ENCODE measurements at regions not wholly inside any gene's neighbourhood (a gene's known extent, or its start where the extent isn't known, plus 50 kb on each side); places are given as distances from the start of the nearest gene placed in this dataset.
A peak's percentile ranks its signal among the peaks of the same experiment; 100 is the strongest.

- H3K27me3 ChIP-seq (ENCODE audit: control insufficient read depth in 5 of 5, insufficient read depth in 4 of 5, low read length in 5 of 5) = no peaks in the 10 kb centered on the region
- no peaks in the 10 kb centered on the region for H3K4me1 ChIP-seq (ENCODE audit: control insufficient read depth in 5 of 5, insufficient read depth in 5 of 5, low read length in 5 of 5)
- H3K9ac ChIP-seq (ENCODE audit: low read length in 5 of 5) = no peak overlapping the region
- no peak overlapping the region for H3K27ac ChIP-seq (ENCODE audit: low read depth, low read length)
- no peaks in the 10 kb centered on the region for H3K36me3 ChIP-seq (ENCODE audit: control insufficient read depth in 5 of 5, insufficient read depth in 5 of 5, low read length in 5 of 5)
- H3K4me3 ChIP-seq (ENCODE audit: low read depth in 1 of 5, low read length in 5 of 5) = no peak overlapping the region
- H3K9me3 ChIP-seq (ENCODE audit: control insufficient read depth in 5 of 5, low read length in 5 of 5) = peaks cover 5 to 6% (median 5%) of the 10 kb centered on the region in 5 donors
Observed at GRCh38 chr2:128702616-128703015, 383.9 kb upstream of the HS6ST1 start.

- Histone ChIP-seq H3K27me3 (ENCODE audit: control insufficient read depth in 5 of 5, insufficient read depth in 4 of 5, low read length in 5 of 5) (no peaks in the 10 kb centered on the region), H3K9me3 (ENCODE audit: control insufficient read depth in 5 of 5, low read length in 5 of 5) (peaks cover 12 to 21% (median 18%) of the 10 kb centered on the region in 5 donors), H3K4me3 (ENCODE audit: low read depth in 1 of 5, low read length in 5 of 5) (peak overlapping the region in 3 of 5 donors; percentile 29 to 34 (median 31)), H3K4me1 (ENCODE audit: control insufficient read depth in 5 of 5, insufficient read depth in 5 of 5, low read length in 5 of 5) (no peaks in the 10 kb centered on the region), H3K27ac (ENCODE audit: low read depth, low read length) (no peak overlapping the region), H3K9ac (ENCODE audit: low read length in 5 of 5) (no peak overlapping the region), H3K36me3 (ENCODE audit: control insufficient read depth in 5 of 5, insufficient read depth in 5 of 5, low read length in 5 of 5) (no peaks in the 10 kb centered on the region)
Observed at GRCh38 chr2:128708106-128708816, 389.6 kb upstream of the HS6ST1 start.

GRCh38 chr2:128710242-128710641 is 391.6 kb upstream of the HS6ST1 start:
- Histone ChIP-seq H3K9ac (ENCODE audit: low read length in 5 of 5) (no peak overlapping the region), H3K9me3 (ENCODE audit: control insufficient read depth in 5 of 5, low read length in 5 of 5) (peaks cover 12 to 21% (median 18%) of the 10 kb centered on the region in 5 donors), H3K27me3 (ENCODE audit: control insufficient read depth in 5 of 5, insufficient read depth in 4 of 5, low read length in 5 of 5) (peaks cover 0 to 4% (median 0%) of the 10 kb centered on the region in 5 donors), H3K36me3 (ENCODE audit: control insufficient read depth in 5 of 5, insufficient read depth in 5 of 5, low read length in 5 of 5) (no peaks in the 10 kb centered on the region), H3K4me3 (ENCODE audit: low read depth in 1 of 5, low read length in 5 of 5) (no peak overlapping the region), H3K4me1 (ENCODE audit: control insufficient read depth in 5 of 5, insufficient read depth in 5 of 5, low read length in 5 of 5) (no peaks in the 10 kb centered on the region), H3K27ac (ENCODE audit: low read depth, low read length) (no peak overlapping the region)

GRCh38 chr2:128710729-128711128 is 392.1 kb upstream of the HS6ST1 start:
- Histone ChIP-seq H3K9me3 (ENCODE audit: control insufficient read depth in 5 of 5, low read length in 5 of 5) (peaks cover 12 to 21% (median 18%) of the 10 kb centered on the region in 5 donors), H3K27me3 (ENCODE audit: control insufficient read depth in 5 of 5, insufficient read depth in 4 of 5, low read length in 5 of 5) (peaks cover 0 to 8% (median 0%) of the 10 kb centered on the region in 5 donors), H3K36me3 (ENCODE audit: control insufficient read depth in 5 of 5, insufficient read depth in 5 of 5, low read length in 5 of 5) (no peaks in the 10 kb centered on the region), H3K4me3 (ENCODE audit: low read depth in 1 of 5, low read length in 5 of 5) (no peak overlapping the region), H3K27ac (ENCODE audit: low read depth, low read length) (no peak overlapping the region), H3K4me1 (ENCODE audit: control insufficient read depth in 5 of 5, insufficient read depth in 5 of 5, low read length in 5 of 5) (no peaks in the 10 kb centered on the region), H3K9ac (ENCODE audit: low read length in 5 of 5) (no peak overlapping the region)

- Histone ChIP-seq H3K27me3 (ENCODE audit: control insufficient read depth in 5 of 5, insufficient read depth in 4 of 5, low read length in 5 of 5) (peaks cover 0 to 10% (median 7%) of the 10 kb centered on the region in 5 donors), H3K27ac (ENCODE audit: low read depth, low read length) (no peak overlapping the region), H3K9me3 (ENCODE audit: control insufficient read depth in 5 of 5, low read length in 5 of 5) (no peaks in the 10 kb centered on the region), H3K4me3 (ENCODE audit: low read depth in 1 of 5, low read length in 5 of 5) (no peak overlapping the region), H3K9ac (ENCODE audit: low read length in 5 of 5) (no peak overlapping the region), H3K36me3 (ENCODE audit: control insufficient read depth in 5 of 5, insufficient read depth in 5 of 5, low read length in 5 of 5) (no peaks in the 10 kb centered on the region), H3K4me1 (ENCODE audit: control insufficient read depth in 5 of 5, insufficient read depth in 5 of 5, low read length in 5 of 5) (peaks cover 0 to 9% (median 4%) of the 10 kb centered on the region in 5 donors)
Observed at GRCh38 chr2:128714285-128714684, 395.6 kb upstream of the HS6ST1 start.

- Histone ChIP-seq H3K27me3 (ENCODE audit: control insufficient read depth in 5 of 5, insufficient read depth in 4 of 5, low read length in 5 of 5) (peaks cover 0 to 10% (median 7%) of the 10 kb centered on the region in 5 donors), H3K4me1 (ENCODE audit: control insufficient read depth in 5 of 5, insufficient read depth in 5 of 5, low read length in 5 of 5) (peaks cover 0 to 9% (median 4%) of the 10 kb centered on the region in 5 donors), H3K4me3 (ENCODE audit: low read depth in 1 of 5, low read length in 5 of 5) (no peak overlapping the region), H3K9me3 (ENCODE audit: control insufficient read depth in 5 of 5, low read length in 5 of 5) (no peaks in the 10 kb centered on the region), H3K9ac (ENCODE audit: low read length in 5 of 5) (no peak overlapping the region), H3K27ac (ENCODE audit: low read depth, low read length) (no peak overlapping the region), H3K36me3 (ENCODE audit: control insufficient read depth in 5 of 5, insufficient read depth in 5 of 5, low read length in 5 of 5) (no peaks in the 10 kb centered on the region)
Observed at GRCh38 chr2:128714851-128715312, 396.2 kb upstream of the HS6ST1 start.

- Histone ChIP-seq H3K4me3 (ENCODE audit: low read depth in 1 of 5, low read length in 5 of 5) (no peak overlapping the region), H3K27me3 (ENCODE audit: control insufficient read depth in 5 of 5, insufficient read depth in 4 of 5, low read length in 5 of 5) (peaks cover 0 to 10% (median 7%) of the 10 kb centered on the region in 5 donors), H3K27ac (ENCODE audit: low read depth, low read length) (no peak overlapping the region), H3K9me3 (ENCODE audit: control insufficient read depth in 5 of 5, low read length in 5 of 5) (no peaks in the 10 kb centered on the region), H3K4me1 (ENCODE audit: control insufficient read depth in 5 of 5, insufficient read depth in 5 of 5, low read length in 5 of 5) (peaks cover 0 to 9% (median 4%) of the 10 kb centered on the region in 5 donors), H3K9ac (ENCODE audit: low read length in 5 of 5) (no peak overlapping the region), H3K36me3 (ENCODE audit: control insufficient read depth in 5 of 5, insufficient read depth in 5 of 5, low read length in 5 of 5) (no peaks in the 10 kb centered on the region)
Observed at GRCh38 chr2:128715360-128715759, 396.7 kb upstream of the HS6ST1 start.

GRCh38 chr2:128716299-128716721 is 397.6 kb upstream of the HS6ST1 start:
- no peak overlapping the region for H3K27ac ChIP-seq (ENCODE audit: low read depth, low read length)
- peaks cover 0 to 10% (median 7%) of the 10 kb centered on the region in 5 donors for H3K27me3 ChIP-seq (ENCODE audit: control insufficient read depth in 5 of 5, insufficient read depth in 4 of 5, low read length in 5 of 5)
- no peak overlapping the region for H3K4me3 ChIP-seq (ENCODE audit: low read depth in 1 of 5, low read length in 5 of 5)
- H3K9me3 ChIP-seq (ENCODE audit: control insufficient read depth in 5 of 5, low read length in 5 of 5) = no peaks in the 10 kb centered on the region
- H3K36me3 ChIP-seq (ENCODE audit: control insufficient read depth in 5 of 5, insufficient read depth in 5 of 5, low read length in 5 of 5) = no peaks in the 10 kb centered on the region
- H3K9ac ChIP-seq (ENCODE audit: low read length in 5 of 5) = no peak overlapping the region
- peaks cover 0 to 9% (median 4%) of the 10 kb centered on the region in 5 donors for H3K4me1 ChIP-seq (ENCODE audit: control insufficient read depth in 5 of 5, insufficient read depth in 5 of 5, low read length in 5 of 5)

GRCh38 chr2:128717758-128718710 is 399.4 kb upstream of the HS6ST1 start:
- no peak overlapping the region for H3K4me3 ChIP-seq (ENCODE audit: low read depth in 1 of 5, low read length in 5 of 5)
- no peaks in the 10 kb centered on the region for H3K9me3 ChIP-seq (ENCODE audit: control insufficient read depth in 5 of 5, low read length in 5 of 5)
- no peak overlapping the region for H3K9ac ChIP-seq (ENCODE audit: low read length in 5 of 5)
- no peaks in the 10 kb centered on the region for H3K36me3 ChIP-seq (ENCODE audit: control insufficient read depth in 5 of 5, insufficient read depth in 5 of 5, low read length in 5 of 5)
- peaks cover 0 to 10% (median 7%) of the 10 kb centered on the region in 5 donors for H3K27me3 ChIP-seq (ENCODE audit: control insufficient read depth in 5 of 5, insufficient read depth in 4 of 5, low read length in 5 of 5)
- H3K4me1 ChIP-seq (ENCODE audit: control insufficient read depth in 5 of 5, insufficient read depth in 5 of 5, low read length in 5 of 5) = peaks cover 0 to 9% (median 4%) of the 10 kb centered on the region in 5 donors
- no peak overlapping the region for H3K27ac ChIP-seq (ENCODE audit: low read depth, low read length)
